CD4-positive, alpha-beta T cell (primary cell): ENCODE measurements at regions not wholly inside any gene's neighbourhood (a gene's known extent, or its start where the extent isn't known, plus 50 kb on each side); places are given as distances from the start of the nearest gene placed in this dataset.

ENCODE experiments used
- ATAC-seq: fragments of 200-7000 bp; cut with Tn5 transposase; one replicate; pipeline ENCODE4 v1.10.0; 2022; ENCODE audit warnings: mild to moderate bottlenecking; ENCODE audit not compliant: poor library complexity
- CTCF ChIA-PET: fragments of 350-600 bp; sonication (Branson Sonifier 250); formaldehyde crosslinking; loops from one replicate; lab custom pipeline; 2021; ENCODE audit warnings: antibody characterized with exemption, inconsistent platforms; lab: Charles Lee
- POLR2A ChIA-PET: fragments of 350-600 bp; sonication (Branson Sonifier 250); formaldehyde crosslinking; loops from one replicate; lab custom pipeline; 2021; ENCODE audit warnings: antibody characterized with exemption, inconsistent platforms; lab: Charles Lee
- DNase-seq, 14 experiments: peaks; one replicate each; pipeline ENCODE4 v3.0.0-alpha.2; 2013 to 2020; ENCODE audit warnings: mixed read lengths in 2 of 14
- H3K27ac ChIP-seq, 2 donors: one replicate each; pipeline versions ENCODE4 v1.5.1 to v1.7.0; 2013; ENCODE audit warnings: low read length in 2 of 2, low read depth in 1 of 2, mild to moderate bottlenecking in 1 of 2
- H3K27me3 ChIP-seq, 2 experiments: 1 replicate in 1 of 2; 2 replicates in 1 of 2; pipeline versions ENCODE4 v1.6.1 to v1.7.0; 2013; ENCODE audit warnings: low read length in 2 of 2, control low read depth in 1 of 2, mild to moderate bottlenecking in 1 of 2, moderate library complexity in 1 of 2; ENCODE audit not compliant: insufficient read depth in 2 of 2, control insufficient read depth in 1 of 2
- H3K36me3 ChIP-seq: one replicate; pipeline ENCODE4 v1.6.1; 2013; ENCODE audit warnings: low read length, control low read depth; ENCODE audit not compliant: insufficient read depth
- H3K4me1 ChIP-seq: one replicate; pipeline ENCODE4 v1.6.1; 2013; ENCODE audit warnings: low read length, control low read depth; ENCODE audit not compliant: insufficient read depth
- H3K4me3 ChIP-seq: one replicate; pipeline ENCODE4 v1.5.1; 2013; ENCODE audit warnings: mild to moderate bottlenecking, low read length, moderate library complexity
- H3K9me3 ChIP-seq, 2 experiments: 1 replicate in 1 of 2; 2 replicates in 1 of 2; pipeline versions ENCODE4 v1.6.1 to v1.7.0; 2013; ENCODE audit warnings: low read length in 2 of 2, mild to moderate bottlenecking in 2 of 2, control low read depth in 1 of 2, moderate library complexity in 1 of 2; ENCODE audit not compliant: control insufficient read depth in 1 of 2, insufficient read depth in 1 of 2
- H3K27ac Mint-ChIP-seq: one replicate; pipeline ENCODE4 v1.8.0; 2020; ENCODE audit warnings: mixed read lengths
- H3K27me3 Mint-ChIP-seq: one replicate; pipeline ENCODE4 v1.8.0; 2021; ENCODE audit warnings: mixed read lengths
- H3K36me3 Mint-ChIP-seq: one replicate; pipeline ENCODE4 v1.8.0; 2021; ENCODE audit warnings: low read depth, mixed read lengths
- H3K4me1 Mint-ChIP-seq: one replicate; pipeline ENCODE4 v1.8.0; 2021; ENCODE audit warnings: low read depth, mixed read lengths
- H3K4me3 Mint-ChIP-seq: one replicate; pipeline ENCODE4 v1.8.0; 2020; ENCODE audit warnings: mild to moderate bottlenecking, mixed read lengths
- H3K9me3 Mint-ChIP-seq: one replicate; pipeline ENCODE4 v1.8.0; 2020; ENCODE audit warnings: mixed read lengths
- CTCF ChIP-seq: fragments of 200-600 bp; IDR thresholded peaks from one replicate; pipeline ENCODE4 v1.8.0; 2022; ENCODE audit warnings: antibody characterized with exemption, mild to moderate bottlenecking
- intact Hi-C, 2 experiments: fragments of 100-400 bp; cut with DNase I in 1 of 2; cut with micrococcal nuclease in 1 of 2; formaldehyde crosslinking; loops; one replicate each; pipeline versions ENCODE4 v1.15.1 to v1.9.0; 2023 to 2025; cut with DNase I, micrococcal nuclease

- peak in 1 of 14 experiments; percentile 10 for DNase-seq
- Mint-ChIP-seq H3K9me3 (no peaks in the 10 kb centered on the region), H3K36me3 (no peaks in the 10 kb centered on the region), H3K4me1 (peaks cover 23% of the 10 kb centered on the region), H3K27me3 (no peaks in the 10 kb centered on the region), H3K27ac (no peak overlapping the region), H3K4me3 (no peak overlapping the region)
- Histone ChIP-seq H3K9me3 (no peaks in the 10 kb centered on the region), H3K4me3 (no peak overlapping the region), H3K27ac (no peak overlapping the region), H3K27me3 (no peaks in the 10 kb centered on the region), H3K4me1 (peaks cover 14% of the 10 kb centered on the region), H3K36me3 (no peaks in the 10 kb centered on the region)
- TF ChIP-seq CTCF: no peak
- CTCF ChIA-PET: no interaction called here
- intact Hi-C loops: no loop called here
- POLR2A ChIA-PET: no interaction called here
- ATAC-seq: no peak
Measured at GRCh38 chr5:54760182-54760935, 225.0 kb downstream of the ESM1 start.

GRCh38 chr5:54758038-54758437, 227.4 kb downstream of the ESM1 start:
- ATAC-seq (no peak), DNase-seq (no peak)
- Mint-ChIP-seq H3K9me3 (no peaks in the 10 kb centered on the region), H3K4me3 (no peak overlapping the region), H3K4me1 (peaks cover 24% of the 10 kb centered on the region), H3K27ac (no peak overlapping the region), H3K27me3 (no peaks in the 10 kb centered on the region), H3K36me3 (no peaks in the 10 kb centered on the region)
- Histone ChIP-seq H3K4me1 (peaks cover 14% of the 10 kb centered on the region), H3K9me3 (no peaks in the 10 kb centered on the region), H3K27me3 (no peaks in the 10 kb centered on the region), H3K36me3 (no peaks in the 10 kb centered on the region), H3K27ac (no peak overlapping the region), H3K4me3 (no peak overlapping the region)
- intact Hi-C loops: loop anchor here in 1 of 2 experiments (10.0 kb wide), 1 partner anchor 67 kb away; no protein-coding TSS in a partner anchor
- CTCF ChIA-PET: no interaction called here
- POLR2A ChIA-PET: interaction anchor here (1.0 kb wide), 1 partner anchor 111 kb away, joined by 4 read pairs; no protein-coding TSS in a partner anchor
- TF ChIP-seq CTCF: no peak

- Mint-ChIP-seq H3K9me3 (no peaks in the 10 kb centered on the region), H3K4me1 (peaks cover 24% of the 10 kb centered on the region), H3K4me3 (no peak overlapping the region), H3K27me3 (no peaks in the 10 kb centered on the region), H3K36me3 (no peaks in the 10 kb centered on the region), H3K27ac (no peak overlapping the region)
- no peak overlapping the region for H3K27ac ChIP-seq
- no peaks in the 10 kb centered on the region for H3K27me3 ChIP-seq
- ChIA-PET POLR2A (interaction anchor here (1.0 kb wide), 1 partner anchor 111 kb away, joined by 4 read pairs; no protein-coding TSS in a partner anchor), CTCF (no interaction called here)
- DNase-seq: no peak
- H3K9me3 ChIP-seq: no peaks in the 10 kb centered on the region
- peaks cover 14% of the 10 kb centered on the region for H3K4me1 ChIP-seq
- H3K4me3 ChIP-seq: no peak overlapping the region
- no peak for TF ChIP-seq CTCF
- intact Hi-C loops: loop anchor here in 1 of 2 experiments (10.0 kb wide), 1 partner anchor 67 kb away; no protein-coding TSS in a partner anchor
- no peak for ATAC-seq
- H3K36me3 ChIP-seq: no peaks in the 10 kb centered on the region
Measured at GRCh38 chr5:54757541-54757940, 227.9 kb downstream of the ESM1 start.
